Right lobe of liver (tissue), 4 donors: ENCODE measurements at regions not wholly inside any gene's neighbourhood (a gene's known extent, or its start where the extent isn't known, plus 50 kb on each side); places are given as distances from the start of the nearest gene placed in this dataset.

ENCODE experiments used
- POLR2A ChIP-seq: fragments of 450-650 bp; IDR thresholded peaks from one replicate; pipeline ENCODE4 v1.6.1; 2017; ENCODE audit warnings: antibody characterized with exemption, mild to moderate bottlenecking
- TF ChIP-seq, protein P1 (sequence below), 4 donors: fragments of 200-600 bp in 3 of 4; fragments of 450-650 bp in 1 of 4; IDR thresholded peaks; one replicate each; pipeline versions ENCODE4 v1.5.1 to v1.8.0; 2016 to 2022; ENCODE audit warnings: antibody characterized with exemption in 4 of 4, mild to moderate bottlenecking in 2 of 4
- donor health status: DM: no; HTN: no; CAD: no.
- donor health status: DM: no; HTN: no; CAD: no.
- donor health status: DM: no; HTN: yes; CAD: no.

DNA sequence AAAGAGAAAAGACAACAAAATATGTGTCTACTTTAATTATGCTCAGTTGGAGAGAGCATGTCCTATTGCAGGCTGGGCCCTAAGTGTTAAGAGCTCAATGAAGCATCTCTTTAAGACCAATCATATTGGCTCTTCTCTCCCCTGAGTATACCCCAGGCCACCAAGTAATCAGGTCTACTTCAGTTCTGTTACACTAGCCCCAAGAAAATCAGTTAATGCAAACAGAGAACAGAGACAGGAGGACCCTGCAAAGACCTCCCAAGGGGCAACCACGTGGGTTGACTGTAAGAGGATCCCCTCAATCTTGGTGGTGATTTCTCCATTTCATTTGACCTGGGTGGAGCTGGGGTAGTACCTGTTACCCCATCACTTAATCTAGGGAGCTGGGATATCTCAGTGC is 451.0 kb upstream of the ZNF507 start:
- TF ChIP-seq, protein P1, sequence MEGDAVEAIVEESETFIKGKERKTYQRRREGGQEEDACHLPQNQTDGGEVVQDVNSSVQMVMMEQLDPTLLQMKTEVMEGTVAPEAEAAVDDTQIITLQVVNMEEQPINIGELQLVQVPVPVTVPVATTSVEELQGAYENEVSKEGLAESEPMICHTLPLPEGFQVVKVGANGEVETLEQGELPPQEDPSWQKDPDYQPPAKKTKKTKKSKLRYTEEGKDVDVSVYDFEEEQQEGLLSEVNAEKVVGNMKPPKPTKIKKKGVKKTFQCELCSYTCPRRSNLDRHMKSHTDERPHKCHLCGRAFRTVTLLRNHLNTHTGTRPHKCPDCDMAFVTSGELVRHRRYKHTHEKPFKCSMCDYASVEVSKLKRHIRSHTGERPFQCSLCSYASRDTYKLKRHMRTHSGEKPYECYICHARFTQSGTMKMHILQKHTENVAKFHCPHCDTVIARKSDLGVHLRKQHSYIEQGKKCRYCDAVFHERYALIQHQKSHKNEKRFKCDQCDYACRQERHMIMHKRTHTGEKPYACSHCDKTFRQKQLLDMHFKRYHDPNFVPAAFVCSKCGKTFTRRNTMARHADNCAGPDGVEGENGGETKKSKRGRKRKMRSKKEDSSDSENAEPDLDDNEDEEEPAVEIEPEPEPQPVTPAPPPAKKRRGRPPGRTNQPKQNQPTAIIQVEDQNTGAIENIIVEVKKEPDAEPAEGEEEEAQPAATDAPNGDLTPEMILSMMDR (IDR thresholded peaks at IDR 0.05), result no peak
- TF ChIP-seq POLR2A, result no peak
